Activated CD4-positive, CD25-positive, alpha-beta regulatory T cell treated with anti-CD3 and anti-CD28 coated beads, Interleukin-2, amount 50 U/mL, for 72 hours (primary cell): ENCODE measurements at regions not wholly inside any gene's neighbourhood (a gene's known extent, or its start where the extent isn't known, plus 50 kb on each side); places are given as distances from the start of the nearest gene placed in this dataset.

ENCODE experiments used
- DNase-seq: peaks from one replicate; pipeline ENCODE4 v3.0.0; 2021

- DNase-seq = no peak
Observed at GRCh38 chrX:39819921-39820849, 277.6 kb downstream of the BCOR start.

GRCh38 chrX:39820938-39821708 is 276.6 kb downstream of the BCOR start:
- no peak for DNase-seq

GRCh38 chrX:39821709-39822095 is 276.1 kb downstream of the BCOR start:
- DNase-seq = no peak

DNA sequence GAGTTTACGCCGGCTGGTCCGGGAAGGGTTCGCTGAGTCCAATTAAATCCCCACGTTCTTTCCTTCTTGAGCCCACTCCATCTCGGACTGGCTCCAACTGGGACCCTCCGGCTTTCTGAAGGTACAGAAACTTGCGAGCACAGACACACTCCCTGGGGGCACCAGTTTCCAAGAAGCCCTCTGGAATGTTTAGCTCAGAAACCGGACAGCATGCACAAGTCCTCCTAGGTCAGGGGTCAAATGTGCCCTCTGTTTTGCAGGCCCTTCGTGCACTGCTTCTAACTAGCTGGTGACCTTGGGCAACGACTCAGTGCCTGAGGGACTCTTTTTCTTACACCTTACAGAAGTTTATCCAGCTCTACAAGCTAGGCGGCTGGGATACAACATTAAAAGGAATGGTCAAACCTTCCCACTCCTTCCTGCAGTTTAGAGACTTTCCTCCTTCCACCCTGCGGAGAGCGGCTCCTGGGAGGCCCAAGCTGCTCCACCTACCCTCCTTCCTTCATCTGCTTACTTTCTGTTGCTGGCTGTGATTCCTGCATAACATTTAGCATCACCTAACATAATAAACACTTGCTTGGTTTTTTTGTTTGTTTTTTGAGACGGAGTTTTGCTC is 275.5 kb downstream of the BCOR start:
- DNase-seq = no peak

DNA sequence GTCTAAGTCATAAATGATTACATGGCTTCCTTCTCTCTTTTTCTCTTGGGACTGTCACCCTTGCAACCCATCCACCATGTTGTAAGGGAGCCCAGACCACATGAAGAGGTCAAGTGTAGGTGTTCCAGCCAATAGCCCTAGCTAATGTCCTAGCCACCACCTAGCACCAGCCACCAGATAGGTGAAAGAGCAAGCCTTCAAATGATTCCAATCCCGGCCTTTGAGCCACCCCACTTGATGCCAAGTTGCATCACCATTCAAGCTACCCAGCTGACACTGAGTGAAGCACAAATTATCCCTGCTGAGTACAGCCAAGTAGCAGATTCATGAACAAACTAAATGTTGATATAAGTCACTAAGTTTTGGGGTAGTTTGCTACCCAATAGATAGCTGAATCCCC is 274.3 kb downstream of the BCOR start:
- no peak for DNase-seq

- DNase-seq = no peak
Observed at GRCh38 chrX:39823854-39824253, 273.9 kb downstream of the BCOR start.

DNA sequence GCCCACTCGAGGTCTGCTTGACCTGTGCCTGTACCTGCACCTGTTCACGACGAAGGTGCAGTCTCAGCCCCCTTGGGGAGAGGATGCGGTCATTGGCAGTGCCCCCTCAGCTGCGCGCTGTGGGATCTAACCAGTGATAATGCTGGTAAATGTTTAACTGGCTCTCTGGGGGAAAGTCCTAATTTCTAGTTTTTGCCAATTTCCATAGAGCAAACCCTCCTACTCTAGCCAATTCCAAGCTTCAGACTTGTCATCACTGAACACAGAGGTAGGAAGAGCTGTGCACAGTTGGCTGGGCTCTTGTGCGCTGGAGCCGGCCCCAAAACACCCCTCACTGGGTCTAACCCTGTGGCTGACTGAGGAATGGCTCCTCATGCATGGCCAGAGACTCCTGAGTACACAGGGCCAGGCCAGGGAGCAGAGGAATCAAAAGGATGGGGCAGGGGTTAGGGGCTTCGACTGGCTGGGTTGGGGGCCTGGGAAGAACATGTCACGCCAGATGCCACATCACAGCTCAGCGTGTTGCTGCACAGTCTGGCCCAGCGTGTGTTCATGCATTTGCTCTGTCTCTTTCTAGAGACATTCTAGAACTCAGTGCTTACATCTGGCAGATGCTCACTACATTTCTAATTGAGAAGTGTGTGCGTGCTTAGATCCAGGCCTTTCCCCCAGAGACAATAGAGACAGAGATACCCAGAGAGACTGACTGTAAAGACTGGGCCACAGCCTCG is 270.8 kb downstream of the BCOR start:
- no peak for DNase-seq

DNA sequence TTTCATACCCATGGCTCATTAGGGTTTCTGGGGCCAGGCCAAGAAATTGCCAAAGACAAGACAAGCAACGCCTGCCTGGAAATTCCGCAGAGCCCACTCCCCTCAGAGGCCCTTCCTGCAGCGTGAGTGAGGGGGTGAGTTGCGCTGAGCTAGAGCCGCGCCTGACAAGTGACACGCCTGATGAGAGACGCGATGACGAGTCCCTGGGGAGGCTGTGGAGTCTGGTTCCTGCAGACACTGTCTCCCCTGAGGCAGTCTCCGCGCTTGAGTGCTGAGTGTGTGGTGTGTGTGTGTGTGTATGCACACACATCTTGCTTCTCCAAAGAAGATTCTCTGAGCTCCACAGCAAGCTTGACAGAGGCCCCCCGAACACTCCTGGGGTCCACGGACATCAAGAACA is 269.8 kb downstream of the BCOR start:
- no peak for DNase-seq

DNA sequence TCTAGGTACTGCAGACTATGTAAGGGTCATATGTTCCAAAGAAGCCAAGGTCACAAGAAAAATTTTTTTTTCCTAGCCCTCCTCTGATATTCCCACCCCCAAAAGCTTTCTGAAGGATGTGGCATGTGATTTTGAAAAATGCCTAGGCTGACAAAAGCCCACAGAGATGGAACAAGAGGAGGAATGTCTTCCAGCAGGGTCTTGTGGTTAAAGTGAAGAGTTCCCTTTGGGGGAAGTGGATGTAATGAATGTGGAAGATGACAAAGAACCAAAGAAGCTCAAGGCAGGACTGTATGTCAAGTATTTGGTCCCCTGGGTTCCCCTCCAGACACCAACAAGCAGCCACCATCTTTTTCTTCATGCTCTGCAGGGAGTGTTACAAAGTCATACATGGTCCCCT is 268.8 kb downstream of the BCOR start:
- no peak for DNase-seq

- no peak for DNase-seq
Observed at GRCh38 chrX:39829965-39830364, 267.8 kb downstream of the BCOR start.

DNA sequence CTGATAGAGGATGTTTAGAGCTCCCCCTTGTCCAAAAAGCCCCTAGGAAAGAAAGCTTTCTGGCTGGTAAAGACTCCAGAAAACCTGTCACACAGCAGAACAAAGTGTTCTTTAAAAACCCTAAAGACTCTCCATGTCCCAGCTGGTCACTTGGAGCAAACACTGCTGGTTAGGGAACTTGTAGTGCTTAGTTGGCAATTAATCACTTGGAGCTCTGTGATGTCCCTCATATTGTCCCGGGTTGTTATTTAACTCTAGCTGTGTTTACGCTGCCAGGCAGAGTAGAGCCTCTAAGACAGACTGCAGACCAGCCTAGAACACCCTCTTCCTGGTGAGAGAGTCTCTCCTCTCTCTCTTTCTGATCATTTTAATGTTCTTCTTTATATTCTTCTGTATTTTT is 267.3 kb downstream of the BCOR start:
- DNase-seq = no peak

- DNase-seq = no peak
Observed at GRCh38 chrX:39832211-39832610, 265.5 kb downstream of the BCOR start.

GRCh38 chrX:39834600-39834999 is 263.2 kb downstream of the BCOR start:
- DNase-seq = no peak

DNA sequence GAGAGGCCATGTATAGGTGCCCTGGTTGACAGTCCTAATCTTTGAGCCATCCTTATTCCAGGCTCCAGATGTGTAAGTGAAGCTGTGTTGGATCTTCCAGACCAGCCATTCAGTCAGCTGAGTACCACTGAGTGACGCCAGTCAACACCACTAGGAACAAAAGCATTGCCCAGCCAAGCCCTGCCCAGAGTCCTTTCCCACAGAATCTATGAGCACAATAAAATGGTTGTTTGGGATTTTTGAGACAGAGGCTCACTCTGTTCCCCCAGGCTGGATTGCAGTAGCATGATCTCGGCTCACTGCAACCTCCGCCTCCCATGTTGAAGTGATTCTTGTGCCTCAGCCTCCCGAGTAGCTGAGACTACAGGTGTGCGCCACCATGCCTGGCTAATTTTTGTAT is 262.5 kb downstream of the BCOR start:
- no peak for DNase-seq

GRCh38 chrX:39835776-39836175 is 262.0 kb downstream of the BCOR start:
- DNase-seq = no peak

GRCh38 chrX:39836802-39837420 is 260.8 kb downstream of the BCOR start:
- no peak for DNase-seq

- DNase-seq = no peak
Observed at GRCh38 chrX:39837688-39838087, 260.1 kb downstream of the BCOR start.

GRCh38 chrX:39839371-39839770 is 258.4 kb downstream of the BCOR start:
- no peak for DNase-seq

GRCh38 chrX:39840133-39840532 is 257.6 kb downstream of the BCOR start:
- no peak for DNase-seq

DNA sequence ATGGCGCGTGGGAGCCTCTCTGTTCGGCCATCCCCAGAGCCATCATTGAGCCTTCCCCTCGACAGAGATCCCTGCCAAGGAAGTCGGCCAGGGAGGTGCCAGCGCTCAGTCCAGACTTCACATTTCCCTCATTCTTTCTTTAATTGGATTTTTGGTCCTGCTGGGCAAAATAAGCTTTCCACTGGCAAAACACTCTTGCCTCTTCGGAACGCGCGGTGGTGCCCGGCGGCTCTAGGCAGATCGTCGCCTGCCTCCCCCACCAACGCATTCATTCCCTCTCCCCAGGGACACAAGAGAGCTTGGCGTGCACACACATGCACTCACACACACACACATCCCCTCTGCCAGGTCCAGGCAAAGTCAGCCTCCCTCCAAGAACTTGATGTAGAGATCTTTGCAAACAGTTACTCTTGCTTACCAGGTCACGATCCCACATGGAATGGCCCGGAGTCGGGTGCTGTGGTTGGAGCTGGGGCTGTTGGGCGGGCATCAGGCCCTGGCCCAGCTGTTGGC is 257.1 kb downstream of the BCOR start:
- DNase-seq = no peak

- DNase-seq = no peak
Observed at GRCh38 chrX:39841604-39842003, 256.2 kb downstream of the BCOR start.

GRCh38 chrX:39842281-39842973 is 255.3 kb downstream of the BCOR start:
- no peak for DNase-seq
